ENCODE measurements at regions not wholly inside any gene's neighbourhood (a gene's known extent, or its start where the extent isn't known, plus 50 kb on each side); places are given as distances from the start of the nearest gene placed in this dataset.

DNA sequence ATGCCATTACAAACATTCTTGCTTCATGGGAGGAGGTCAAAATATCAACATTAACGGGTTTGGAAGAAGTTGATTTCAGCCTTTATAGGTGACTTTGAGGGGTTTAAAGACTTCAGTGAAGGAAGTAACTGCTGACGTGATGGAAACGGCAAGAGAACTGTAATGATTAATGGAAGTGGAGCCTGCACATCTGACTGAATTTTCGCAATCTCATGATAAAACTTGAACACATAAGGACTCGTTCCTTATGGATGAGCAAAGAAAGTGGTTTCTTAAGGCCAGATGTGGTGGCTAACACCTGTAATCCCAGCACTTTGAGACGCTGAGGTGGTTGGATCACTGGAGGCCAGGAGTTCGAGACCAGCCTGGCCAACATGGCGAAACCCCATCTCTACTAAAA, 226.1 kb downstream of the BCAS1 start:
- CTCF ChIA-PET: no interaction called here
- TF ChIP-seq, protein P1, sequence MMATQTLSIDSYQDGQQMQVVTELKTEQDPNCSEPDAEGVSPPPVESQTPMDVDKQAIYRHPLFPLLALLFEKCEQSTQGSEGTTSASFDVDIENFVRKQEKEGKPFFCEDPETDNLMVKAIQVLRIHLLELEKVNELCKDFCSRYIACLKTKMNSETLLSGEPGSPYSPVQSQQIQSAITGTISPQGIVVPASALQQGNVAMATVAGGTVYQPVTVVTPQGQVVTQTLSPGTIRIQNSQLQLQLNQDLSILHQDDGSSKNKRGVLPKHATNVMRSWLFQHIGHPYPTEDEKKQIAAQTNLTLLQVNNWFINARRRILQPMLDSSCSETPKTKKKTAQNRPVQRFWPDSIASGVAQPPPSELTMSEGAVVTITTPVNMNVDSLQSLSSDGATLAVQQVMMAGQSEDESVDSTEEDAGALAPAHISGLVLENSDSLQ (IDR thresholded peaks at IDR 0.05): no peak
- TF ChIP-seq SUZ12 (IDR thresholded peaks at IDR 0.05) (no peak), FOXA1 (IDR thresholded peaks at IDR 0.05) (no peak), ZNF384 (IDR thresholded peaks at IDR 0.05) (no peak), TARDBP (IDR thresholded peaks at IDR 0.05) (no peak), L3MBTL2 (conservative IDR thresholded peaks at IDR 0.05) (no peak), LEF1 (IDR thresholded peaks at IDR 0.05; ENCODE audit: borderline replicate concordance) (no peak), HDGF (IDR thresholded peaks at IDR 0.05; ENCODE audit: borderline replicate concordance) (no peak), NFRKB (IDR thresholded peaks at IDR 0.05) (no peak), ELF4 (IDR thresholded peaks at IDR 0.05) (no peak), SP1 (IDR thresholded peaks at IDR 0.05) (no peak), ARNT (IDR thresholded peaks at IDR 0.05) (no peak), FOXM1 (IDR thresholded peaks at IDR 0.05; ENCODE audit: borderline replicate concordance) (no peak), FOXK2 (IDR thresholded peaks at IDR 0.05) (no peak)
- POLR2A ChIA-PET: no interaction called here
- no peak for DNase-seq (ENCODE audit: extremely low spot score)

DNA sequence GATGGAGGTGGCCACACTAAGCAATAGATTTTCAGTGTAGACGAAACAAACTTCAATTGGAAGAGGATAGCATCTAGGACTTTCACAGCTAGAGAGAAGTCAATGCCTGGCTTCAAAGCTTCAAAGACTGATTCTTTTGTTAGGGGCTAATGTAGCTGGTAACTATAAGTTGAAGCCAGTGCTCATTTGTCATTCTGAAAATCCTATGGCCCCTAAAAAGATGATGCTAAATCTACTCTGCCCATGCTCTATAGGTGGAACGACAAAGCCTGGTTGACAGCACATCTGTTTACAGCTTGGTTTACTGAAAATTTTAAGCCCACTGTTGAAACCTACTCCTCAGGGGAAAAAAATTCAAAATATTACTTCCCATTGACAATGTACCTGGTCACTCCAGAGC, 226.7 kb downstream of the BCAS1 start:
- POLR2A ChIA-PET: no interaction called here
- DNase-seq (ENCODE audit: extremely low spot score): no peak
- CTCF ChIA-PET: no interaction called here
- TF ChIP-seq HDGF (IDR thresholded peaks at IDR 0.05; ENCODE audit: borderline replicate concordance) (no peak), CTBP1 (IDR thresholded peaks at IDR 0.05; ENCODE audit: borderline replicate concordance) (no peak), ZNF384 (IDR thresholded peaks at IDR 0.05) (no peak), SUZ12 (IDR thresholded peaks at IDR 0.05) (no peak), FOXM1 (IDR thresholded peaks at IDR 0.05; ENCODE audit: borderline replicate concordance) (no peak), L3MBTL2 (conservative IDR thresholded peaks at IDR 0.05) (no peak), TARDBP (IDR thresholded peaks at IDR 0.05) (no peak), BHLHE40 (IDR thresholded peaks at IDR 0.05; ENCODE audit: borderline replicate concordance) (no peak), FOXK2 (IDR thresholded peaks at IDR 0.05) (no peak)
- TF ChIP-seq, protein P1 (IDR thresholded peaks at IDR 0.05): no peak

DNA sequence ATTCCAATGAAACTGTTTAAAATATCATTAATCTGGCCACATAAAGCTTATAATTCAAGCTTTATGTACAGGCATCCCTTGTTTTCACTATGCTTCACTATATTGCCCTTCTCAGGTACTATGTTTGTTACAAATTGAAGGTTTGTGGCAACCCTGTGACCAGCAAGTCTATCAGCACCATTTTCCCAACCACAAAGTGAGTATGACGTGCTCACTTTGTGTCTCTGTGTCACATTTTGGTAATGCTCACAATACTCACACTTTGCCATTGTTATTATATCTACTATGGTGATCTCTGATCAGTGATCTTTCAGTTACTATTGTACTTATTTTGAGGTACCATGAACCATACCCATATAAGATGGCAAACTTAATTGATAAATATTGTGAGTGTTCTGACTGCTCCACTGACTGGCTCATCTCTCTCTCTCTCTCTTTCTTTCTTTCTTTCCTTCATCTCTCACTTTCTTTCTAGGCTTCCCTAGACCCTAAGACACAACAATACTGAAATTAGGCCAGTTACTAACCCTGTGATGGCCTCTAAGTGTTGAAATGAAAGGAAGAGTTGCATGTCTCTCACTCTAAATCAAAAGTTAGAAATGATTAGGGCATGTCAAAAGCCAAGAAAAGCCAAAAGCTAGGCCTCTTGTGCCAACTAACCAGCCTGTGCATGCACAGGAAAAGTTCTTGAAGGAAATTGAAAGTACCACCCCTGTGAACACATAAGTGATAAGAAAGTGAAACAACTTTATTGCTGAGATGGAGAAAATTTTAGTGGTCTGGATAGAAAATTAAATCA, 227.9 kb downstream of the BCAS1 start:
- TF ChIP-seq HDGF (IDR thresholded peaks at IDR 0.05; ENCODE audit: borderline replicate concordance): no peak
- TF ChIP-seq SP1 (IDR thresholded peaks at IDR 0.05): no peak
- no peak for TF ChIP-seq BHLHE40 (IDR thresholded peaks at IDR 0.05; ENCODE audit: borderline replicate concordance)
- no peak for TF ChIP-seq NFRKB (IDR thresholded peaks at IDR 0.05)
- no peak for TF ChIP-seq FOXK2 (IDR thresholded peaks at IDR 0.05)
- no peak for TF ChIP-seq ARNT (IDR thresholded peaks at IDR 0.05)
- no peak for TF ChIP-seq SUZ12 (IDR thresholded peaks at IDR 0.05)
- TF ChIP-seq ZNF384 (IDR thresholded peaks at IDR 0.05): no peak
- TF ChIP-seq TARDBP (IDR thresholded peaks at IDR 0.05): no peak
- no peak for TF ChIP-seq L3MBTL2 (conservative IDR thresholded peaks at IDR 0.05)
- TF ChIP-seq FOXA1 (IDR thresholded peaks at IDR 0.05): no peak
- no peak for TF ChIP-seq FOXM1 (IDR thresholded peaks at IDR 0.05; ENCODE audit: borderline replicate concordance)
- no peak for TF ChIP-seq ELF4 (IDR thresholded peaks at IDR 0.05)
- TF ChIP-seq, protein P1 (IDR thresholded peaks at IDR 0.05): no peak
- no peak for TF ChIP-seq LEF1 (IDR thresholded peaks at IDR 0.05; ENCODE audit: borderline replicate concordance)
- no peak for TF ChIP-seq CTBP1 (IDR thresholded peaks at IDR 0.05; ENCODE audit: borderline replicate concordance)
- POLR2A ChIA-PET: no interaction called here
- no peak for DNase-seq (ENCODE audit: extremely low spot score)
- CTCF ChIA-PET: no interaction called here

DNA sequence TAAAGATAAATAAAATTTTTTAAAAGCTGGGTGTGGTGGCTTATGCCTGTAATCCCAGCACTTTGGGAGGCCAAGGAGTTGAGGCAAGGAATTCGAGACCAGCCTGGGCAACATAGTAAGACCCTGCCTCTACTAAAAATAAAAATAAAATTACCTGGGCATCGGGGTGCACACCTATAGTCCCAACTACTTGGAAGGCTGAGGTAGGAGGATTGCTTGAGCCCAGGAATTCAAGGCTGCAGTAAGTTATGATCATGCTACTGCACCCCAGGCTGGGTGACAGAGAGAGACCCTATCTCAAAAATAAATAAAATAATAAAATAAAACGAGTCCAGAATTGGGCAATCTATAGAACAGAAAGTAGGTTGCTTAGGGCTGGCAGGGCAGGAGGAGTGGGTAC, 228.7 kb downstream of the BCAS1 start:
- no peak for DNase-seq (ENCODE audit: extremely low spot score)
- ChIA-PET POLR2A (no interaction called here), CTCF (no interaction called here)
- no peak for TF ChIP-seq ELF4 (IDR thresholded peaks at IDR 0.05)
- TF ChIP-seq L3MBTL2 (conservative IDR thresholded peaks at IDR 0.05): no peak
- no peak for TF ChIP-seq ZNF384 (IDR thresholded peaks at IDR 0.05)
- no peak for TF ChIP-seq HDGF (IDR thresholded peaks at IDR 0.05; ENCODE audit: borderline replicate concordance)
- TF ChIP-seq FOXK2 (IDR thresholded peaks at IDR 0.05): no peak
- no peak for TF ChIP-seq ARNT (IDR thresholded peaks at IDR 0.05)

DNA sequence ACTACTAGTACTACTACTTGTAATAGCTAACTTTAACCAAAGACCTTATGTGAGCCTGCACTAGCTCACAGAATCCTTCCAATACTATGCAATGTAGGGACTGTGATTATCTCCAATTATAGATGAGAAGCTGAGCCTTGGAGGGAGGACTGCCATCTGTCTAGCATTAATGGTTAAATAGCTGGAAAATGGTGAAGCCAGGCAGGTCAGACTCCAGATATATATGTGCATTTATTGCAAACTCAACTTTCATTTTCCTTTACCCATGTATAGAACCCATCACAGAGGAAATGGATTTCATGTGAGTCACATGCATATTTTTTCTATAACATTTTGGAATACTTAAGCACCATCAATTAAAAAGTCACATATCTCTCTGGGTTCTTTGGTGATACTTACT, 229.9 kb downstream of the BCAS1 start:
- TF ChIP-seq SUZ12 (IDR thresholded peaks at IDR 0.05) (no peak), NFRKB (IDR thresholded peaks at IDR 0.05) (no peak), L3MBTL2 (conservative IDR thresholded peaks at IDR 0.05) (no peak)
- POLR2A ChIA-PET: no interaction called here
- CTCF ChIA-PET: no interaction called here
- DNase-seq (ENCODE audit: extremely low spot score): no peak

DNA sequence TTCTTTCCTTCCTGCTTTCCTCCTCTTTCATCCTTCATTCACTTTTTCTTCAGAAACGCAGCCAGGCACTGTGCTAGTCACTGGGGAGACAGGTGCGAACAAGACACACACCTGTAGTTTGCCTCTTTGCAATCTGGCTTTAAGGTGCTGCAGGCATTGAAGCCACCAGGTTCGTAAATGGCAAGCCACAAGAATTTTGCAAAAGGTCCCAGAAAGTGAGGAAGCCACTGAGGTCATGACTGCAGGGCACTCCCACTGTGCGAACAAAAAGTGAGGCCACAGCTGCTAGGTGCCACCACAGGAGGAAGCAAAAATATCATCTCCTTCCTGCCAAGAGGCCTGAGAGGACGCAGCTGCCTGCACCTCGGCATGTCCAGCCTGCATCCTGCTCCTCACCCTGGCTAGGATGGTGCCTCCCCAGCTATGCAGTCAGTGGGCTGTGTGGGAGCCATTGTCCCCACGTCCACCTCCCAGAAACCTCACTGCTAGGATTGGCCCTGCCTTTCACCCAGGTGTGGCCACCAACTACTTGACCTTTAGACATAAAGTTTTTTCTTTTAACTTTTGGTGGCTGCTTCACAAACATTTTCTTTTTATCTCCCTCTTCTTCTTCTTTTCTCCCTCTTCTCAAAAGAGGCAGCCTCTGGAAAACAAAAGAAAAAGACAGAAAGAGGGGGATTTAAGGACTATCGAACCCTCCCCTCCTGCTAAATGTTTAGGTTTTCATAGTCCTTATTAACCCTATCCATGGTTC, 230.8 kb downstream of the BCAS1 start:
- TF ChIP-seq BHLHE40 (IDR thresholded peaks at IDR 0.05; ENCODE audit: borderline replicate concordance): no peak
- TF ChIP-seq ELF4 (IDR thresholded peaks at IDR 0.05): no peak
- no peak for TF ChIP-seq ZNF384 (IDR thresholded peaks at IDR 0.05)
- no peak for TF ChIP-seq ARNT (IDR thresholded peaks at IDR 0.05)
- TF ChIP-seq, protein P1 (IDR thresholded peaks at IDR 0.05): no peak
- TF ChIP-seq L3MBTL2 (conservative IDR thresholded peaks at IDR 0.05): no peak
- TF ChIP-seq CTBP1 (IDR thresholded peaks at IDR 0.05; ENCODE audit: borderline replicate concordance): no peak
- TF ChIP-seq SUZ12 (IDR thresholded peaks at IDR 0.05): no peak
- no peak for TF ChIP-seq TARDBP (IDR thresholded peaks at IDR 0.05)
- no peak for TF ChIP-seq FOXA1 (IDR thresholded peaks at IDR 0.05)
- TF ChIP-seq HDGF (IDR thresholded peaks at IDR 0.05; ENCODE audit: borderline replicate concordance): no peak
- POLR2A ChIA-PET: no interaction called here
- CTCF ChIA-PET: interaction anchor here (0.6 kb wide), 1 partner anchor 75 kb away, joined by 3 read pairs; no protein-coding TSS in a partner anchor
- DNase-seq (ENCODE audit: extremely low spot score): no peak
